B cell (primary cell): ENCODE measurements at regions not wholly inside any gene's neighbourhood (a gene's known extent, or its start where the extent isn't known, plus 50 kb on each side); places are given as distances from the start of the nearest gene placed in this dataset.

Experiments used
- CTCF ChIP-seq: fragments of 200-600 bp; IDR thresholded peaks from one replicate; pipeline ENCODE4 v1.8.0; 2022; ENCODE audit warnings: antibody characterized with exemption, mild to moderate bottlenecking
- EZH2 ChIP-seq: IDR thresholded peaks from 2 replicates; pipeline ENCODE4 v1.6.1; 2012; ENCODE audit warnings: borderline replicate concordance, low read depth, mild to moderate bottlenecking, moderate library complexity, low read length; ENCODE audit not compliant: insufficient read depth, poor library complexity, severe bottlenecking

DNA sequence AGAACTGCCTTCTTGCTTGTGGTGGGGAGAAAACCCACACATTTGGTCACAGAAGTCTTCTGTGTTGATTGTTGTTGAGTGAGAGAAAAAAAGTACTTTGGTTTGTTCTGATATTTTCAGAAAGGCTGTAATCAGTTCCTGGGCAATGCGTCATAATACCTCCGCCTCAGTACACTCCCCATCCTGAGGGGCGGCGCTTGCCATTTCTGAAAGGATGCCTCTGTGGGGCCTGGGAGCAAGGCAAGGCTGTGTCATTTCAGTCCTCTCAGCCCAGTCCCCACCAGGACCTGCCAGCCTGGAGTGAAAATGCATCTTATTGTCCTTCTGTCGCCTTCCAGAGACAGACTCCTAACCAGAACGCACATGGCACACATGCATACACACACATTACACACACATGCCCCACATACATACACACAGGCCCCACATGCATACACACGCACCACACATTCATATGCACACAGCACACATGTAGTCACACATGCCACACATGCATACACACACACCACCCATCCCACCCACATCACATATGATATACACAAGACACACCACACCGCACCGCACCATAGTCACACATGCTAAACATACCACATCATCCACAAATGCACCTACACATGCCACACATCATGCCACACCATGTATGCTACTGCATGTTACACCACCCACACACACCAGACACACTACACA is 90.0 kb downstream of the CXCL12 start:
- no peak for TF ChIP-seq CTCF
- no peak for TF ChIP-seq EZH2
